K562 (cell line): ENCODE measurements at regions not wholly inside any gene's neighbourhood (a gene's known extent, or its start where the extent isn't known, plus 50 kb on each side); places are given as distances from the start of the nearest gene placed in this dataset.
A peak's percentile ranks its signal among the peaks of the same experiment; 100 is the strongest.

Experiments used
- ARID1B ChIP-seq: fragments of 450-650 bp; IDR thresholded peaks from 2 replicates; pipeline ENCODE4 v1.6.1; 2016; ENCODE audit warnings: antibody characterized with exemption, mild to moderate bottlenecking, inconsistent platforms
- CEBPB ChIP-seq: fragments of 450-650 bp; IDR thresholded peaks from 2 replicates; pipeline ENCODE4 v1.6.1; 2016; ENCODE audit warnings: missing genetic modification characterization, missing compliant biosample characterization
- CREM ChIP-seq: IDR thresholded peaks from 2 replicates; pipeline ENCODE4 v1.6.1; 2014; ENCODE audit warnings: antibody characterized with exemption, low read depth
- FOXA1 ChIP-seq: fragments of 450-650 bp; IDR thresholded peaks from 2 replicates; pipeline ENCODE4 v1.6.1; 2016; ENCODE audit warnings: mild to moderate bottlenecking, borderline replicate concordance
- FOXA3 ChIP-seq, 2 experiments: fragments of 450-650 bp in 1 of 2; sonication (generic) in 1 of 2; formaldehyde crosslinking; IDR thresholded peaks in 1 of 2; conservative IDR thresholded peaks in 1 of 2; 2 replicates each; pipeline versions ENCODE4 v1.4.0 to v1.8.0; 2020 to 2022; ENCODE audit warnings: mild to moderate bottlenecking in 2 of 2, missing genetic modification reagents in 1 of 2
- HDAC3 ChIP-seq: fragments of 450-650 bp; IDR thresholded peaks from 2 replicates; pipeline ENCODE4 v1.6.1; 2018; ENCODE audit warnings: borderline replicate concordance, mild to moderate bottlenecking, moderate library complexity; ENCODE audit not compliant: partially characterized antibody
- HMGN3 ChIP-seq: IDR thresholded peaks from 2 replicates; pipeline ENCODE4 v1.6.1; 2011; ENCODE audit warnings: borderline replicate concordance, low read depth, mild to moderate bottlenecking, mixed read lengths, low read length; ENCODE audit not compliant: insufficient read length; ENCODE audit errors: extremely low read depth
- KHSRP ChIP-seq: fragments of 450-650 bp; IDR thresholded peaks from 2 replicates; pipeline ENCODE4 v1.6.1; 2017
- L3MBTL2 ChIP-seq: fragments of 450-650 bp; IDR thresholded peaks from 2 replicates; pipeline ENCODE4 v1.6.1; 2016; ENCODE audit warnings: mild to moderate bottlenecking, moderate library complexity
- MXI1 ChIP-seq: IDR thresholded peaks from 2 replicates; pipeline ENCODE4 v1.6.1; 2011; ENCODE audit warnings: low read depth, mild to moderate bottlenecking, improper control_type of control experiment, low read length
- NFRKB ChIP-seq: fragments of 450-650 bp; IDR thresholded peaks from 2 replicates; pipeline ENCODE4 v1.6.1; 2016; ENCODE audit warnings: low read depth
- PATZ1 ChIP-seq: fragments of 250-450 bp; sonication (Bioruptor Pico); IDR thresholded peaks from 2 replicates; pipeline ENCODE4 v1.5.0; 2020; ENCODE audit warnings: mild to moderate bottlenecking, borderline replicate concordance
- TAL1 ChIP-seq: fragments of 450-650 bp; IDR thresholded peaks from 2 replicates; pipeline ENCODE4 v1.6.1; 2016; ENCODE audit warnings: mild to moderate bottlenecking
- TFE3 ChIP-seq: fragments of 450-650 bp; formaldehyde crosslinking; IDR thresholded peaks from 2 replicates; pipeline ENCODE4 v1.4.0; 2020; ENCODE audit warnings: mild to moderate bottlenecking, mixed read lengths
- ZFX ChIP-seq: sonication (generic); formaldehyde crosslinking; IDR thresholded peaks from 2 replicates; pipeline ENCODE4 v1.8.0; 2022; ENCODE audit warnings: mild to moderate bottlenecking, missing genetic modification reagents, moderate library complexity
- ZNF717 ChIP-seq: fragments of 250-450 bp; sonication (Bioruptor Pico); IDR thresholded peaks from 2 replicates; pipeline ENCODE4 v1.5.0; 2021
- TF ChIP-seq, protein P1 (sequence below): sonication (generic); formaldehyde crosslinking; IDR thresholded peaks from 2 replicates; pipeline ENCODE4 v1.4.0; 2020; ENCODE audit warnings: mild to moderate bottlenecking, missing genetic modification reagents
- TF ChIP-seq, protein P2 (sequence below): fragments of 450-650 bp; IDR thresholded peaks from 2 replicates; pipeline ENCODE4 v1.6.1; 2016; ENCODE audit warnings: antibody characterized with exemption
- TF ChIP-seq, protein P3 (sequence below): fragments of 250-450 bp; sonication (Bioruptor Pico); IDR thresholded peaks from 2 replicates; pipeline ENCODE4 v1.8.0; 2021; ENCODE audit warnings: moderate library complexity, mild to moderate bottlenecking, inconsistent platforms

DNA sequence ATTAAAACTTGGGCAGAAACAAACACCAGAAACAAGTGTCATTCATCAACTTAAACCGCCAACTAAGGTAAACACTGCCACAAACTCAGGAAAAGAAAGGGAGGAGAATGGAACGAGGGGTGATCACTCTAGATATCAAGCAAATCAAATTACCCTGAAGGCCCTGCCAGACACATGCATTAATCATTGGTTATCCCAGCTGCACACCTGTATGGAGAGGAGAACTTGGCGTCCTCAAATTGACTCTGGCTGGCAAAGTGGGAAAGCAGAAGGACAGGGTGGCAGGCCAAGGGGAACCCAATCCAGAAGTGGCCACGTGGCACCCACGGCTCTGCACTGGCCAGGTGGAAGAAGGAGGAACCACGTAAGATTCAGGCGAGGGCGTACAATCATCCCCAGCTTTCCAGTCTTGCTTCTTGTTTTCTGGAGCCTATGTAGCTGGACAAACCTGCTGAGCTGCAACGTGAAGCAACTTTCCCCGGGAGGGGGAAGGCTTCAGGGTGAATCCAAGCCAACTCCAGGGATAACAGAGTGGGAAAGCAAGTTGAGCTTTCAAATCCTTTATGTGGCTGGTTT, 156.2 kb upstream of the JARID2 start (continued):
- TF ChIP-seq, protein P1, sequence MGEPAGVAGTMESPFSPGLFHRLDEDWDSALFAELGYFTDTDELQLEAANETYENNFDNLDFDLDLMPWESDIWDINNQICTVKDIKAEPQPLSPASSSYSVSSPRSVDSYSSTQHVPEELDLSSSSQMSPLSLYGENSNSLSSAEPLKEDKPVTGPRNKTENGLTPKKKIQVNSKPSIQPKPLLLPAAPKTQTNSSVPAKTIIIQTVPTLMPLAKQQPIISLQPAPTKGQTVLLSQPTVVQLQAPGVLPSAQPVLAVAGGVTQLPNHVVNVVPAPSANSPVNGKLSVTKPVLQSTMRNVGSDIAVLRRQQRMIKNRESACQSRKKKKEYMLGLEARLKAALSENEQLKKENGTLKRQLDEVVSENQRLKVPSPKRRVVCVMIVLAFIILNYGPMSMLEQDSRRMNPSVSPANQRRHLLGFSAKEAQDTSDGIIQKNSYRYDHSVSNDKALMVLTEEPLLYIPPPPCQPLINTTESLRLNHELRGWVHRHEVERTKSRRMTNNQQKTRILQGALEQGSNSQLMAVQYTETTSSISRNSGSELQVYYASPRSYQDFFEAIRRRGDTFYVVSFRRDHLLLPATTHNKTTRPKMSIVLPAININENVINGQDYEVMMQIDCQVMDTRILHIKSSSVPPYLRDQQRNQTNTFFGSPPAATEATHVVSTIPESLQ (CRISPR knock-in tag), result peak; percentile 37; the same call in 1 of the 2 replicates
- TF ChIP-seq KHSRP (0 out of 2 replicates have a peak, but pooled peaks have one; percentile 29), CREM (0 out of 2 replicates have a peak, but pooled peaks have one; percentile 5), HMGN3 (no peak), ZFX (CRISPR knock-in tag) (peak; percentile 63; the same call in 1 of the 2 replicates), TFE3 (CRISPR knock-in tag) (no peak), MXI1 (peak; percentile 65; the same call in 1 of the 2 replicates), FOXA3 (CRISPR knock-in tag; conservative IDR thresholded peaks at IDR 0.05 in 1 of 2, IDR thresholded peaks at IDR 0.05 in 1 of 2) (no peak), ARID1B (peak; percentile 67), HDAC3 (peak; percentile 70), NFRKB (peak; percentile 92), ZNF717 (CRISPR knock-in tag) (no peak), FOXA1 (no peak), L3MBTL2 (peak; percentile 95), PATZ1 (CRISPR knock-in tag) (peak; percentile 35; the same call in 1 of the 2 replicates), TAL1 (peak; percentile 54), CEBPB (tag) (peak; percentile 20)
- TF ChIP-seq, protein P2, sequence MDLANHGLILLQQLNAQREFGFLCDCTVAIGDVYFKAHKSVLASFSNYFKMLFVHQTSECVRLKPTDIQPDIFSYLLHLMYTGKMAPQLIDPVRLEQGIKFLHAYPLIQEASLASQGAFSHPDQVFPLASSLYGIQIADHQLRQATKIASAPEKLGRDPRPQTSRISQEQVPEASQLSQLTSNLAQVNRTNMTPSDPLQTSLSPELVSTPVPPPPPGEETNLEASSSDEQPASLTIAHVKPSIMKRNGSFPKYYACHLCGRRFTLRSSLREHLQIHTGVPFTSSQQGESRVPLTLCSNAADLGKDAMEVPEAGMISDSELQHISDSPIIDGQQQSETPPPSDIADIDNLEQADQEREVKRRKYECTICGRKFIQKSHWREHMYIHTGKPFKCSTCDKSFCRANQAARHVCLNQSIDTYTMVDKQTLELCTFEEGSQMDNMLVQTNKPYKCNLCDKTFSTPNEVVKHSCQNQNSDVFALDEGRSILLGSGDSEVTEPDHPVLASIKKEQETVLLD, result 0 out of 2 replicates have a peak, but pooled peaks have one; percentile 37
- TF ChIP-seq, protein P3, sequence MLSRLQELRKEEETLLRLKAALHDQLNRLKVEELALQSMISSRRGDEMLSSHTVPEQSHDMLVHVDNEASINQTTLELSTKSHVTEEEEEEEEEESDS, result no peak
